Heart right ventricle (tissue), 16 donors: ENCODE measurements at regions not wholly inside any gene's neighbourhood (a gene's known extent, or its start where the extent isn't known, plus 50 kb on each side); places are given as distances from the start of the nearest gene placed in this dataset.

Experiments used
- ATAC-seq, 8 donors: fragments of 200-7000 bp; cut with Tn5 transposase; one replicate each; pipeline ENCODE4 v1.9.1; 2020; ENCODE audit warnings: mild to moderate bottlenecking in 8 of 8, moderate library complexity in 8 of 8, moderate number of reproducible peaks in 1 of 8
- DNase-seq, 2 donors: peaks; one replicate each; pipeline ENCODE4 v3.0.0-alpha.2; 2020
- H3K27ac ChIP-seq, 10 donors: fragments of 200-600 bp; sonication (generic) in 2 of 10; one replicate each; pipeline versions ENCODE4 v1.5.0 to v1.8.0; 2020 to 2022; ENCODE audit warnings: mild to moderate bottlenecking in 3 of 10
- H3K27me3 ChIP-seq, 7 donors: fragments of 200-600 bp; one replicate each; pipeline ENCODE4 v1.8.0; 2021 to 2022; ENCODE audit warnings: mild to moderate bottlenecking in 2 of 7
- H3K36me3 ChIP-seq, 9 donors: fragments of 200-600 bp; sonication (generic) in 1 of 9; one replicate each; pipeline versions ENCODE4 v1.5.0 to v1.8.0; 2020 to 2022; ENCODE audit warnings: mild to moderate bottlenecking in 2 of 9
- H3K4me1 ChIP-seq, 9 donors: fragments of 200-600 bp; sonication (generic) in 1 of 9; one replicate each; pipeline versions ENCODE4 v1.5.0 to v1.8.0; 2020 to 2022; ENCODE audit warnings: mild to moderate bottlenecking in 4 of 9
- H3K4me3 ChIP-seq, 10 donors: fragments of 200-600 bp; sonication (generic) in 2 of 10; one replicate each; pipeline versions ENCODE4 v1.5.0 to v1.8.0; 2020 to 2022; ENCODE audit warnings: mild to moderate bottlenecking in 7 of 10, moderate library complexity in 2 of 10
- H3K9me3 ChIP-seq, 11 donors: fragments of 200-600 bp in 10 of 11; sonication (generic) in 2 of 11; one replicate each; pipeline versions ENCODE4 v1.5.0 to v1.8.0; 2013 to 2022; ENCODE audit warnings: mild to moderate bottlenecking in 2 of 11, control low read depth in 1 of 11, moderate library complexity in 1 of 11
- CTCF ChIP-seq, 9 donors: fragments of 200-600 bp; sonication (generic) in 2 of 9; IDR thresholded peaks; one replicate each; pipeline versions ENCODE4 v1.5.0 to v1.8.0; 2021 to 2022; ENCODE audit warnings: antibody characterized with exemption in 9 of 9, mild to moderate bottlenecking in 5 of 9, moderate library complexity in 1 of 9
- WGBS, 2 donors: extraction: QIAGEN DNeasy Blood & Tissue Kit; methylation state at CpG; one replicate each; pipeline ENCODE4 v1.1.7; 2013; ENCODE audit warnings: inconsistent platforms in 1 of 2; 5-methylcytosine and 5-hydroxymethylcytosine counted together
- intact Hi-C, 10 donors: fragments of 100-400 bp; cut with DNase I; formaldehyde crosslinking; loops; one replicate each; pipeline versions ENCODE4 v1.11.1 to v1.14.2; 2022
- donor health status: Arrhythmogenic right ventricular cardiomyopathy.
- donor health status: ischemic (EF 13 %, LVEDD 7.1; RV severe dilation, severe dysfunction).
- donor health status: healthy with polysubstance abuse.
- donor health status: DM: no; HTN: yes; CAD: no.
- donor health status: DM: no; HTN: no; CAD: no.
- donor health status: ischemic (EF 25% LVEDD 6.9; RV normal size, moderate dysfunction).
- donor health status: ischemic (EF 25% LVEDD 5.7; RV mildly dilated, moderate dysfunction).
- donor health status: healthy.
- donor health status: DM: yes; HTN: yes; CAD: no.
- donor health status: Ischemic cardiomyopathy.
- donor health status: ischemic (EF 35%, LVEDD 5.7; RV mildly dilated, moderate dysfunction).
- donor health status: nonischemic (EF 11% LVEDD 7.7; RV severe dilation, severe dysfunction).
- donor health status: DM: yes; HTN: yes; CAD: no.
- donor health status: PGD.
- donor health status: ischemic (EF 29% LVEDD 5.4; RV normal size, mild dysfunction).
- donor health status: nonischemic (EF 23%, LVEDD 6.1; RV moderate dilation, normal function).

- no peak overlapping the region for H3K4me3 ChIP-seq
- H3K27ac ChIP-seq, result no peak overlapping the region
- no peaks in the 10 kb centered on the region for H3K27me3 ChIP-seq
- no peaks in the 10 kb centered on the region for H3K4me1 ChIP-seq
- DNase-seq (no peak), ATAC-seq (no peak)
- no peaks in the 10 kb centered on the region for H3K36me3 ChIP-seq
- no peak for TF ChIP-seq CTCF (IDR thresholded peaks at IDR 0.05)
- intact Hi-C loops, result no loop called here
- 50 to 52% methylated on average over 1 of the region's 1 CpG for WGBS, 2 donors
- peaks cover 0 to 11% (median 0%) of the 10 kb centered on the region in 11 donors for H3K9me3 ChIP-seq
These were observed 297.9 kb downstream of the PRR16 start for GRCh38 chr5:120761986-120762385.

- intact Hi-C loops, result no loop called here
- 61 to 70% methylated on average over 2 of the region's 2 CpGs for WGBS, 2 donors
- no peaks in the 10 kb centered on the region for H3K9me3 ChIP-seq
- H3K27ac ChIP-seq, result no peak overlapping the region
- no peak for TF ChIP-seq CTCF (IDR thresholded peaks at IDR 0.05)
- H3K27me3 ChIP-seq, result no peaks in the 10 kb centered on the region
- no peaks in the 10 kb centered on the region for H3K36me3 ChIP-seq
- H3K4me1 ChIP-seq, result no peaks in the 10 kb centered on the region
- ATAC-seq (no peak), DNase-seq (no peak)
- H3K4me3 ChIP-seq, result no peak overlapping the region
These were observed 301.1 kb downstream of the PRR16 start for GRCh38 chr5:120765189-120765588.

GRCh38 chr5:120767178-120767820, 303.2 kb downstream of the PRR16 start:
- 67 to 85% methylated on average over 1 of the region's 1 CpG for WGBS, 2 donors
- intact Hi-C loops, result no loop called here

GRCh38 chr5:120769312-120769872, 305.3 kb downstream of the PRR16 start:
- ATAC-seq, result no peak
- TF ChIP-seq CTCF (IDR thresholded peaks at IDR 0.05), result no peak
- 69 to 71% methylated on average over 2 of the region's 2 CpGs for WGBS, 2 donors
- Histone ChIP-seq H3K9me3 (no peaks in the 10 kb centered on the region), H3K27ac (no peak overlapping the region), H3K36me3 (no peaks in the 10 kb centered on the region), H3K4me1 (no peaks in the 10 kb centered on the region), H3K27me3 (no peaks in the 10 kb centered on the region), H3K4me3 (no peak overlapping the region)
- intact Hi-C loops, result no loop called here
- DNase-seq, result no peak

More at GRCh38 chr5:120767178-120767820, 303.2 kb downstream of the PRR16 start:
- TF ChIP-seq CTCF (IDR thresholded peaks at IDR 0.05), result no peak
- Histone ChIP-seq H3K4me3 (no peak overlapping the region), H3K27ac (no peak overlapping the region), H3K9me3 (no peaks in the 10 kb centered on the region), H3K27me3 (no peaks in the 10 kb centered on the region), H3K4me1 (no peaks in the 10 kb centered on the region), H3K36me3 (no peaks in the 10 kb centered on the region)
- ATAC-seq (no peak), DNase-seq (no peak)
